PC-3 (cell line): ENCODE measurements at regions not wholly inside any gene's neighbourhood (a gene's known extent, or its start where the extent isn't known, plus 50 kb on each side); places are given as distances from the start of the nearest gene placed in this dataset.

Source experiments
- ATAC-seq: fragments of 200-7000 bp; cut with Tn5 transposase; 2 replicates; pipeline ENCODE4 v1.9.1; 2020; ENCODE audit warnings: mild to moderate bottlenecking, moderate library complexity
- BruUV-seq: library from RNA; stranded (reverse); fragments of 400-500 nt; replicated peaks from 2 replicates; lab custom pipeline; 2021; lab: Mats Ljungman, UMichigan
- CTCF ChIA-PET: fragments of 300-600 bp; sonication (Branson Sonifier 250); formaldehyde crosslinking; loops from one replicate; lab custom pipeline; 2022; ENCODE audit warnings: antibody characterized with exemption; lab: Charles Lee
- POLR2A ChIA-PET: fragments of 300-600 bp; sonication (Branson Sonifier 250); formaldehyde crosslinking; loops from one replicate; lab custom pipeline; 2022; ENCODE audit warnings: antibody characterized with exemption; ENCODE audit not compliant: unreplicated experiment; lab: Charles Lee
- DNase-seq: peaks from one replicate; pipeline ENCODE4 v3.0.0-alpha.2; 2015
- H2AFZ ChIP-seq: fragments of 300-600 bp; sonication (generic); 2 replicates; pipeline ENCODE4 v1.6.0; 2016; ENCODE audit warnings: antibody characterized with exemption, low read length
- H3F3A ChIP-seq: fragments of 300-600 bp; sonication (generic); one replicate; pipeline ENCODE4 v1.6.0; 2017; ENCODE audit warnings: antibody characterized with exemption, low read length, control low read depth, mild to moderate bottlenecking; ENCODE audit not compliant: unreplicated experiment
- H3K27ac ChIP-seq: fragments of 300-600 bp; sonication (generic); 2 replicates; pipeline ENCODE4 v1.5.1; 2016; ENCODE audit warnings: mild to moderate bottlenecking, low read length
- H3K27me3 ChIP-seq: fragments of 300-600 bp; sonication (generic); 2 replicates; pipeline ENCODE4 v1.6.1; 2016; ENCODE audit warnings: low read length, mixed read lengths
- H3K36me3 ChIP-seq: fragments of 300-600 bp; sonication (generic); 2 replicates; pipeline ENCODE4 v1.6.1; 2016; ENCODE audit warnings: low read depth, mixed run types, low read length, mixed read lengths
- H3K4me1 ChIP-seq: fragments of 300-600 bp; sonication (generic); 2 replicates; pipeline ENCODE4 v1.5.1; 2016; ENCODE audit warnings: low read length; ENCODE audit not compliant: insufficient read depth
- H3K4me2 ChIP-seq: fragments of 300-600 bp; sonication (generic); 2 replicates; pipeline ENCODE4 v1.6.0; 2016; ENCODE audit warnings: low read length
- H3K4me3 ChIP-seq: fragments of 300-600 bp; sonication (generic); 2 replicates; pipeline ENCODE4 v1.5.1; 2016; ENCODE audit warnings: mild to moderate bottlenecking, low read length, mixed read lengths
- H3K79me2 ChIP-seq: fragments of 300-600 bp; sonication (generic); 2 replicates; pipeline ENCODE4 v1.6.1; 2017; ENCODE audit warnings: low read length, mixed read lengths
- H3K9ac ChIP-seq: fragments of 300-600 bp; sonication (generic); 2 replicates; pipeline ENCODE4 v1.6.0; 2016; ENCODE audit warnings: mild to moderate bottlenecking, low read length
- H3K9me2 ChIP-seq: fragments of 300-600 bp; sonication (generic); replicated peaks from 2 replicates; pipeline ENCODE4 v1.6.1; 2016; ENCODE audit warnings: mixed run types, low read length, mixed read lengths
- H3K9me3 ChIP-seq: fragments of 300-600 bp; sonication (generic); 2 replicates; pipeline ENCODE4 v1.6.1; 2016; ENCODE audit warnings: low read length, mixed read lengths
- H4K20me1 ChIP-seq: fragments of 300-600 bp; sonication (generic); 2 replicates; pipeline ENCODE4 v1.6.1; 2016; ENCODE audit warnings: low read length, mixed read lengths
- CTCF ChIP-seq: fragments of 300-600 bp; sonication (generic); conservative IDR thresholded peaks from 2 replicates; pipeline ENCODE4 v1.5.1; 2017; ENCODE audit warnings: antibody characterized with exemption, low read depth, mild to moderate bottlenecking, low read length
- EZH2 ChIP-seq: fragments of 300-600 bp; sonication (generic); IDR thresholded peaks from one replicate; pipeline ENCODE4 v1.6.1; 2017; ENCODE audit warnings: antibody characterized with exemption, mild to moderate bottlenecking, low read length; ENCODE audit not compliant: unreplicated experiment
- EZH2phosphoT487 ChIP-seq: fragments of 300-600 bp; sonication (generic); IDR thresholded peaks from 2 replicates; pipeline ENCODE4 v1.6.1; 2018; ENCODE audit warnings: mild to moderate bottlenecking, antibody characterized with exemption, low read length, borderline replicate concordance
- intact Hi-C: fragments of 100-400 bp; cut with micrococcal nuclease; formaldehyde crosslinking; loops from 2 replicates; pipeline ENCODE4 v1.9.0; 2023

DNA sequence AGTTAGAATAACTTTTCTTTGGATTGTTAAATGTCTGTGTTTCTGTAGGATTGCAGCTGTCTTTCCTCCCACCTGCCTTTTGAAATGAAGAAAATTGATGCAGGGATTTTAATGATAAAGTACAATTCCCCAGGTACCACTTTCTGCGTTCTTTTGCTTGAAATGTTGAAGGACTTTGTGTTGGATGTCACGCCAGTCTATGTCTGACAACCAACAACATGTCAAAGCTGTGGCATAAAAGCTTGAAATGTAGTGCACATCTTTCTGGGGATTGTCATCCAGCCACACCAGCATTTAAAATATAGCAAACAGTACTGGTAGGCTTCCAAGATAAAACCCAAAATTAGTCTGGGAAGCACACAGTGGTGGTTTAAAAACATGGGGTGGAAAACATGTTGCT lies 381.4 kb downstream of the TMEM161B start:
- H3K9me3 ChIP-seq, result no peaks in the 10 kb centered on the region
- no peaks in the 10 kb centered on the region for H3K36me3 ChIP-seq
- no peak overlapping the region for H3K4me3 ChIP-seq
- H3K9ac ChIP-seq, result no peak overlapping the region
- CTCF ChIA-PET, result no interaction called here
- TF ChIP-seq CTCF, result no peak
- TF ChIP-seq EZH2phosphoT487, result no peak
- TF ChIP-seq EZH2, result no peak
- no peaks in the 10 kb centered on the region for H3K79me2 ChIP-seq
- DNase-seq (no peak), ATAC-seq (no peak)
- no TSS peak for BruUV-seq
- intact Hi-C loops, result no loop called here
- H3K27me3 ChIP-seq, result no peaks in the 10 kb centered on the region
- no peaks in the 10 kb centered on the region for H3K9me2 ChIP-seq
- H3F3A ChIP-seq, result no peaks in the 10 kb centered on the region
- no peak overlapping the region for H3K4me2 ChIP-seq
- no peaks in the 10 kb centered on the region for H4K20me1 ChIP-seq
- no peaks in the 10 kb centered on the region for H3K4me1 ChIP-seq
- H2AFZ ChIP-seq, result no peak overlapping the region
- H3K27ac ChIP-seq, result no peak overlapping the region
- POLR2A ChIA-PET, result no interaction called here

- H3K9me3 ChIP-seq, result no peaks in the 10 kb centered on the region
- ChIA-PET POLR2A (no interaction called here), CTCF (no interaction called here)
- no peak overlapping the region for H2AFZ ChIP-seq
- no peaks in the 10 kb centered on the region for H4K20me1 ChIP-seq
- BruUV-seq, result no TSS peak
- ATAC-seq (no peak), DNase-seq (no peak)
- no peaks in the 10 kb centered on the region for H3K27me3 ChIP-seq
- no peaks in the 10 kb centered on the region for H3K9me2 ChIP-seq
- H3K9ac ChIP-seq, result no peak overlapping the region
- H3K79me2 ChIP-seq, result no peaks in the 10 kb centered on the region
- H3F3A ChIP-seq, result no peaks in the 10 kb centered on the region
- H3K4me1 ChIP-seq, result no peaks in the 10 kb centered on the region
- no peak overlapping the region for H3K4me3 ChIP-seq
- H3K36me3 ChIP-seq, result no peaks in the 10 kb centered on the region
- no peak overlapping the region for H3K4me2 ChIP-seq
- intact Hi-C loops, result no loop called here
- H3K27ac ChIP-seq, result no peak overlapping the region
- TF ChIP-seq CTCF (no peak), EZH2 (no peak), EZH2phosphoT487 (no peak)
These were observed 382.5 kb downstream of the TMEM161B start for GRCh38 chr5:87886164-87886563.

DNA sequence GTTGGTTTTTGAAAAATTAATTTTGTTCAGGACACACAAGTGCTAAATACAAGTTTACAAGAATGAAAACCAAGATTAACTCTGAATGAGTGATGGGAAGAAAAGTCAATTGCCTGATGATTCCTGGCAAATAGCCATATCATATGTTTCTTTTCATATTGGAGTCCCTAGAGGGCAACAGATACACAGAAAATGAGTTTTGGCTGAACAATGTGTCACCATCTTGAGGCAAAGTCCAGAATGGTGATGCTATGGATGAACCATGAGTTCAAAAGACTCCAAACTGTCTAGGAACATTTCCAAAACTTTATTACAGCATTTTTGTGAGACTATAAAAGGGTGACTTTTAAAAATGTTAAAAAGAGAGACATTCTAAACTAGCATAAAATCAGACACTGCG lies 382.9 kb downstream of the TMEM161B start:
- no TSS peak for BruUV-seq
- no peak for ATAC-seq
- Histone ChIP-seq H3K9ac (no peak overlapping the region), H3K4me2 (no peak overlapping the region), H2AFZ (no peak overlapping the region), H3K27me3 (no peaks in the 10 kb centered on the region), H3K79me2 (no peaks in the 10 kb centered on the region), H3F3A (no peaks in the 10 kb centered on the region), H4K20me1 (no peaks in the 10 kb centered on the region), H3K27ac (no peak overlapping the region), H3K4me3 (no peak overlapping the region), H3K4me1 (no peaks in the 10 kb centered on the region), H3K9me2 (no peaks in the 10 kb centered on the region), H3K9me3 (no peaks in the 10 kb centered on the region), H3K36me3 (no peaks in the 10 kb centered on the region)
- intact Hi-C loops, result no loop called here
- TF ChIP-seq CTCF (peak; percentile 55), EZH2phosphoT487 (no peak)
- ChIA-PET CTCF (no interaction called here), POLR2A (no interaction called here)
- DNase-seq, result peak; percentile 59
